ENCODE measurements at regions not wholly inside any gene's neighbourhood (a gene's known extent, or its start where the extent isn't known, plus 50 kb on each side); places are given as distances from the start of the nearest gene placed in this dataset.

GRCh38 chr20:11270566-11270965 is 596.8 kb upstream of the JAG1 start:
- Histone ChIP-seq H3K36me3 (no peaks in the 10 kb centered on the region), H3K4me1 (peaks cover 0 to 7% (median 2%) of the 10 kb centered on the region in 3 donors), H3K27ac (no peak overlapping the region), H3K9me3 (no peaks in the 10 kb centered on the region), H3K4me3 (no peak overlapping the region), H3K27me3 (no peaks in the 10 kb centered on the region)
- TF ChIP-seq POLR2A (IDR thresholded peaks at IDR 0.05) (no peak), EP300 (IDR thresholded peaks at IDR 0.05) (no peak), POLR2AphosphoS5 (IDR thresholded peaks at IDR 0.05) (no peak)
- ATAC-seq: no peak
- WGBS, 2 donors (ENCODE audit: low coverage in 1 of 2): 81 to 92% methylated on average over 4 of the region's 5 CpGs

- TF ChIP-seq POLR2A (IDR thresholded peaks at IDR 0.05): no peak
- H3K4me3 ChIP-seq: no peak overlapping the region
- H3K36me3 ChIP-seq: no peaks in the 10 kb centered on the region
- peaks cover 0 to 7% (median 2%) of the 10 kb centered on the region in 3 donors for H3K4me1 ChIP-seq
- H3K27me3 ChIP-seq: no peaks in the 10 kb centered on the region
- H3K9me3 ChIP-seq: no peaks in the 10 kb centered on the region
- WGBS, 2 donors (ENCODE audit: low coverage in 1 of 2): 63 to 86% methylated on average over 1 to 4 of the region's 6 CpGs
- ATAC-seq: no peak
- no peak overlapping the region for H3K27ac ChIP-seq
These were observed 597.5 kb upstream of the JAG1 start for GRCh38 chr20:11271319-11271718.

GRCh38 chr20:11271920-11272594 is 598.3 kb upstream of the JAG1 start:
- Histone ChIP-seq H3K27me3 (no peaks in the 10 kb centered on the region), H3K4me3 (no peak overlapping the region), H3K4me1 (peaks cover 0 to 7% (median 0%) of the 10 kb centered on the region in 3 donors), H3K27ac (no peak overlapping the region), H3K36me3 (no peaks in the 10 kb centered on the region), H3K9me3 (no peaks in the 10 kb centered on the region)
- TF ChIP-seq CTCF (IDR thresholded peaks at IDR 0.05) (no peak), POLR2AphosphoS5 (IDR thresholded peaks at IDR 0.05) (no peak), EP300 (IDR thresholded peaks at IDR 0.05) (no peak), POLR2A (IDR thresholded peaks at IDR 0.05) (no peak)
- ATAC-seq: no peak
- WGBS, 2 donors (ENCODE audit: low coverage in 1 of 2): 79 to 83% methylated on average over 7 to 8 of the region's 18 CpGs

GRCh38 chr20:11274141-11274594 is 600.4 kb upstream of the JAG1 start:
- no peak overlapping the region for H3K27ac ChIP-seq
- no peaks in the 10 kb centered on the region for H3K9me3 ChIP-seq
- H3K4me3 ChIP-seq: no peak overlapping the region
- WGBS, 2 donors (ENCODE audit: low coverage in 1 of 2): 17 to 23% methylated on average over 6 of the region's 6 CpGs
- TF ChIP-seq CTCF (IDR thresholded peaks at IDR 0.05) (peak in 3 of 4 experiments; percentile 20 to 56 (median 36)), EP300 (IDR thresholded peaks at IDR 0.05) (no peak), POLR2A (IDR thresholded peaks at IDR 0.05) (no peak), POLR2AphosphoS5 (IDR thresholded peaks at IDR 0.05) (no peak)
- H3K36me3 ChIP-seq: no peaks in the 10 kb centered on the region
- ATAC-seq: peak; percentile 34
- no peaks in the 10 kb centered on the region for H3K4me1 ChIP-seq
- no peaks in the 10 kb centered on the region for H3K27me3 ChIP-seq

- H3K4me3 ChIP-seq: no peak overlapping the region
- ATAC-seq: no peak
These were observed 601.9 kb upstream of the JAG1 start for GRCh38 chr20:11275740-11276139.

More at GRCh38 chr20:11275740-11276139, 601.9 kb upstream of the JAG1 start:
- no peak overlapping the region for H3K27ac ChIP-seq
- H3K27me3 ChIP-seq: no peaks in the 10 kb centered on the region
- H3K9me3 ChIP-seq: no peaks in the 10 kb centered on the region
- TF ChIP-seq POLR2A (IDR thresholded peaks at IDR 0.05): no peak
- no peak for TF ChIP-seq CTCF (IDR thresholded peaks at IDR 0.05)
- no peak for TF ChIP-seq POLR2AphosphoS5 (IDR thresholded peaks at IDR 0.05)
- no peak for TF ChIP-seq EP300 (IDR thresholded peaks at IDR 0.05)
- WGBS, 2 donors (ENCODE audit: low coverage in 1 of 2): 83 to 86% methylated on average over 1 of the region's 2 CpGs
- H3K4me1 ChIP-seq: no peaks in the 10 kb centered on the region
- no peaks in the 10 kb centered on the region for H3K36me3 ChIP-seq
